ENCODE measurements at regions not wholly inside any gene's neighbourhood (a gene's known extent, or its start where the extent isn't known, plus 50 kb on each side); places are given as distances from the start of the nearest gene placed in this dataset.
"Not testable (repeated sequence)": the region's sequence is repeated elsewhere in the genome, so short reads cannot be mapped to it uniquely, and the experiment has no call there.

GRCh38 chr10:94122211-94122610 is 128.5 kb downstream of the PLCE1 start:
- FAIRE-seq = no peak
- TF ChIP-seq, protein P1, sequence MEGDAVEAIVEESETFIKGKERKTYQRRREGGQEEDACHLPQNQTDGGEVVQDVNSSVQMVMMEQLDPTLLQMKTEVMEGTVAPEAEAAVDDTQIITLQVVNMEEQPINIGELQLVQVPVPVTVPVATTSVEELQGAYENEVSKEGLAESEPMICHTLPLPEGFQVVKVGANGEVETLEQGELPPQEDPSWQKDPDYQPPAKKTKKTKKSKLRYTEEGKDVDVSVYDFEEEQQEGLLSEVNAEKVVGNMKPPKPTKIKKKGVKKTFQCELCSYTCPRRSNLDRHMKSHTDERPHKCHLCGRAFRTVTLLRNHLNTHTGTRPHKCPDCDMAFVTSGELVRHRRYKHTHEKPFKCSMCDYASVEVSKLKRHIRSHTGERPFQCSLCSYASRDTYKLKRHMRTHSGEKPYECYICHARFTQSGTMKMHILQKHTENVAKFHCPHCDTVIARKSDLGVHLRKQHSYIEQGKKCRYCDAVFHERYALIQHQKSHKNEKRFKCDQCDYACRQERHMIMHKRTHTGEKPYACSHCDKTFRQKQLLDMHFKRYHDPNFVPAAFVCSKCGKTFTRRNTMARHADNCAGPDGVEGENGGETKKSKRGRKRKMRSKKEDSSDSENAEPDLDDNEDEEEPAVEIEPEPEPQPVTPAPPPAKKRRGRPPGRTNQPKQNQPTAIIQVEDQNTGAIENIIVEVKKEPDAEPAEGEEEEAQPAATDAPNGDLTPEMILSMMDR (IDR thresholded peaks at IDR 0.05; ENCODE audit: insufficient read depth, missing control alignments) = no peak
- DNase-seq (ENCODE audit: insufficient read length, low spot score) = no peak

DNA sequence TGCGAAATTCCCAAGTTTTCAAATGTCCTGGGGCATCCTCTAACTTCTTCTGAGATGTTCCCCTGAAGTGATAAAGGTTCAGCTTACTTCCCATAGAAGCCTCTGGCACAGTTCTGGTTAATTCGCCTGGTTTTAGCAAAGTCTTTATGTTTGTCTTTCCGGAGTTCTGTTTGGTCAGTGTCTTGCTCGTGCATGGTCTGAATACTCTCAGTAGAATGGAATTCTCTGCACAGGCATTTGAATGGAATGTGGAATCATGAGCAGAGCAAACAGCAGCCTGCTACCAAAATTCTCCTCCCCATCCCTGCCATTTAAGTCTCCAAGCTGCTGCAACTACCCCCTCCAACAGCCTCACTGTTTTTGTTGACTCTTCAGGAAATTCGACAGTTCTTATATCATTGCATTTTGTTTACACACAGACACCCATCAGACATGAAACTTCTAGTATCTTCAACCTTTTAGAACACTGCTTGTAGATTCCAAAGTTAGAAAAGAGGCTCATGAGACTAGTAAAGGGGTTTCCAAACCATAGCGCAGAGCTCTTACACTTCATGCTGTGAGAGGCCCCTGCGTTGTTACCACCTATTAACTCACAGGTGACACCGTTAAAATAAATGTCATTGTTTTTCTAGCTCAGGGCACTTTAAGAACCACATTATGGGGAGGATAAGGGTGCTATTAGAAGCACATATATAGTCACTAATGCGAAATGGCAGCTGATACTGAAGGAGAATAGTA is 129.7 kb downstream of the PLCE1 start:
- TF ChIP-seq, protein P1 (IDR thresholded peaks at IDR 0.05; ENCODE audit: insufficient read depth, missing control alignments) = no peak
- no peak for DNase-seq (ENCODE audit: insufficient read length, low spot score)
- no peak for FAIRE-seq

DNA sequence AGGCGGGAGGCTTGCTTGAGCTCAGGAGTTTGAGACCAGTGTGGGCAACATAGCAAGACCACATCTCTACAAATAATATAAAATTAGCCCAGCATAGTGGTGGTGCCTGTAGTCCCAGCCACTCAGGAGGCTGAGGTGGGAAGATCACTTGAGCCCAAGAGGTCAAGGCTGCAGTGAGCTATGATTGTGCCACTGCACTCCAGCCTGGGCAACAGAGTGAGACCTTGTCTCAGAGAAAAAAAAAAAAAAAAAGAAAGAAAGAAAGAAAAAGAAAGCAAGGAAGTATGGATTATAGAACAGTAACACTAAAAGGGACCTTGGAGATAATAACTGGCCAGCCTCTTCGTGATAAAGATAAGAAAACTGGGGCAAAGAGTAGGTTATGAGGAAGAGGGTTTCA is 130.4 kb downstream of the PLCE1 start:
- not testable (repeated sequence) for DNase-seq (ENCODE audit: insufficient read length, low spot score); FAIRE-seq

DNA sequence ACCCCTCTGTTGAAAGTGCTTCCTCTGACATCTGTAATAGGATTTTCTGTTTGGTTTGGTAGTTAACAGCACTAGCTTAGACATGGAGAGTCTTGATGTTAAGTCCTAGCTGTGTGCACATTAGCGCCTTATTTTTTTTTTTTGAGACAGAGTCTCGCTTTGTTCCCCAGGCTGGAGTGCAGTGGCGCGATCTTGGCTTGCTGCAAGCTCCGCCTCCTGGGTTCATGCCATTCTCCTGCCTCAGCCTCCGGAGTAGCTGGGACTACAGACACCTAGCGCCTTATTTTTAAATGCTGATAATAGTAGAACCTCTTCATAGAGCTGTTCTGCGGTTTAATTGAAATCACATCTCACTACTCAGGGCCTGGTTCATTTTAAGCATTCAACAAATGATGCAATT is 131.5 kb downstream of the PLCE1 start:
- FAIRE-seq; DNase-seq (ENCODE audit: insufficient read length, low spot score): not testable (repeated sequence)

- TF ChIP-seq, protein P1 (IDR thresholded peaks at IDR 0.05; ENCODE audit: insufficient read depth, missing control alignments) = no peak
- DNase-seq (ENCODE audit: insufficient read length, low spot score) (no peak), FAIRE-seq (no peak)
Observed at GRCh38 chr10:94125856-94126255, 132.1 kb downstream of the PLCE1 start.

- TF ChIP-seq, protein P1 (IDR thresholded peaks at IDR 0.05; ENCODE audit: insufficient read depth, missing control alignments) = no peak
- no peak for FAIRE-seq
- no peak for DNase-seq (ENCODE audit: insufficient read length, low spot score)
Observed at GRCh38 chr10:94129393-94130130, 135.8 kb downstream of the PLCE1 start.

DNA sequence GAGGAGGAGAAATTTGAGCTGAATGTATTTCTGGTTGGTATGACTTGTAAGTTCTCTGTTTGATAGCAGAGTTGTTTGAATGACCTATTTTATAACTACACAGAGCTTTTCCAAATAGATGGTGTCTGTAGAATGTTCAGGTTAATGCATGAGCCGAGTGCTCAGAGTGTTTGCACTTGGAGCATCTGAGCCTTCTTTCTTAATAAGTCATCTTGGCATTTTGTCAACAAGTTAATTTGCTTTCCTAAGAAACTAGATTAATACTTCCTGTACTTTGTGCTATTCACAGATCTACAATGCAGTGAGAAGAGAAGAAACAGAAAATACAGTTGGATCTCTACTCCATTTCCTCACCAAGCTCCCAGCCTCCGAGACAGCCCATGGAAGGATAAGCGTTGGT is 138.2 kb downstream of the PLCE1 start:
- FAIRE-seq (no peak), DNase-seq (ENCODE audit: insufficient read length, low spot score) (no peak)
- TF ChIP-seq, protein P1 (IDR thresholded peaks at IDR 0.05; ENCODE audit: insufficient read depth, missing control alignments) = no peak

DNA sequence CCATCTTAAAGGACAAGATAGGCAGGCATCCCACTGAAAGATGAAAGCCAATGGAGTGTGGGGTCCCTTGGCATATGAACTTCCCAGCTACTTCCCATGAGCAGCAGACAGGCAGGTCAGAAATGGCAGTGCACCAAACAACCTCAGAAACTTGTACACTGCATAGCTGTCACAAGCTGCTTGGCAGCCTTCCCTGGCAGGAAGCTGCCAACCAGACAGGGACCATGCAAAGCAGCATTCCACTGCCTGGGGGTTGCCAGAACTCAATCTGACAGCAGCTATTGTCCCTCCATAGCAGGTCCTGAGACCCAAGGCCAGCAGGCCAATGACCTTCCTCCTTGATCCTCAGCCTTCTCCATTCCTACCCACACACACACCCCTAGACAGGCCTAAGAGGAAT is 139.5 kb downstream of the PLCE1 start:
- DNase-seq (ENCODE audit: insufficient read length, low spot score) (no peak), FAIRE-seq (no peak)
- TF ChIP-seq, protein P1 (IDR thresholded peaks at IDR 0.05; ENCODE audit: insufficient read depth, missing control alignments) = no peak
